ENCODE measurements at regions not wholly inside any gene's neighbourhood (a gene's known extent, or its start where the extent isn't known, plus 50 kb on each side); places are given as distances from the start of the nearest gene placed in this dataset.

GRCh38 chr9:7507566-7508270 lies 291.9 kb downstream of the DMAC1 start:
- Histone ChIP-seq H3K36me3 (ENCODE audit: control insufficient read depth, insufficient read depth, low read length) (no peaks in the 10 kb centered on the region), H3K27me3 (ENCODE audit: control insufficient read depth, insufficient read depth, low read length) (no peaks in the 10 kb centered on the region), H3K4me3 (ENCODE audit: low read depth, low read length) (no peak overlapping the region)
- DNase-seq (ENCODE audit: low read depth) (no peak), FAIRE-seq (no peak)
- TF ChIP-seq, protein P1, sequence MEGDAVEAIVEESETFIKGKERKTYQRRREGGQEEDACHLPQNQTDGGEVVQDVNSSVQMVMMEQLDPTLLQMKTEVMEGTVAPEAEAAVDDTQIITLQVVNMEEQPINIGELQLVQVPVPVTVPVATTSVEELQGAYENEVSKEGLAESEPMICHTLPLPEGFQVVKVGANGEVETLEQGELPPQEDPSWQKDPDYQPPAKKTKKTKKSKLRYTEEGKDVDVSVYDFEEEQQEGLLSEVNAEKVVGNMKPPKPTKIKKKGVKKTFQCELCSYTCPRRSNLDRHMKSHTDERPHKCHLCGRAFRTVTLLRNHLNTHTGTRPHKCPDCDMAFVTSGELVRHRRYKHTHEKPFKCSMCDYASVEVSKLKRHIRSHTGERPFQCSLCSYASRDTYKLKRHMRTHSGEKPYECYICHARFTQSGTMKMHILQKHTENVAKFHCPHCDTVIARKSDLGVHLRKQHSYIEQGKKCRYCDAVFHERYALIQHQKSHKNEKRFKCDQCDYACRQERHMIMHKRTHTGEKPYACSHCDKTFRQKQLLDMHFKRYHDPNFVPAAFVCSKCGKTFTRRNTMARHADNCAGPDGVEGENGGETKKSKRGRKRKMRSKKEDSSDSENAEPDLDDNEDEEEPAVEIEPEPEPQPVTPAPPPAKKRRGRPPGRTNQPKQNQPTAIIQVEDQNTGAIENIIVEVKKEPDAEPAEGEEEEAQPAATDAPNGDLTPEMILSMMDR (IDR thresholded peaks at IDR 0.05; ENCODE audit: insufficient read depth, low read length, severe bottlenecking) = no peak

GRCh38 chr9:7507026-7507425 lies 292.6 kb downstream of the DMAC1 start:
- Histone ChIP-seq H3K36me3 (ENCODE audit: control insufficient read depth, insufficient read depth, low read length) (no peaks in the 10 kb centered on the region), H3K4me3 (ENCODE audit: low read depth, low read length) (no peak overlapping the region), H3K27me3 (ENCODE audit: control insufficient read depth, insufficient read depth, low read length) (no peaks in the 10 kb centered on the region)
- DNase-seq (ENCODE audit: low read depth) (no peak), FAIRE-seq (no peak)
- TF ChIP-seq, protein P1 (IDR thresholded peaks at IDR 0.05; ENCODE audit: insufficient read depth, low read length, severe bottlenecking) = no peak

GRCh38 chr9:7500521-7500920 lies 299.1 kb downstream of the DMAC1 start:
- TF ChIP-seq, protein P1 (IDR thresholded peaks at IDR 0.05; ENCODE audit: insufficient read depth, low read length, severe bottlenecking) = no peak
- DNase-seq (ENCODE audit: low read depth) (peak; percentile 14), FAIRE-seq (no peak)
- Histone ChIP-seq H3K27me3 (ENCODE audit: control insufficient read depth, insufficient read depth, low read length) (no peaks in the 10 kb centered on the region), H3K36me3 (ENCODE audit: control insufficient read depth, insufficient read depth, low read length) (no peaks in the 10 kb centered on the region), H3K4me3 (ENCODE audit: low read depth, low read length) (no peak overlapping the region)

GRCh38 chr9:7491641-7492040 lies 307.9 kb downstream of the DMAC1 start:
- H3K36me3 ChIP-seq (ENCODE audit: control insufficient read depth, insufficient read depth, low read length) = no peaks in the 10 kb centered on the region
- DNase-seq (ENCODE audit: low read depth) (no peak), FAIRE-seq (no peak)
- TF ChIP-seq, protein P1 (IDR thresholded peaks at IDR 0.05; ENCODE audit: insufficient read depth, low read length, severe bottlenecking) = no peak
- no peak overlapping the region for H3K4me3 ChIP-seq (ENCODE audit: low read depth, low read length)
- H3K27me3 ChIP-seq (ENCODE audit: control insufficient read depth, insufficient read depth, low read length) = no peaks in the 10 kb centered on the region

- DNase-seq (ENCODE audit: low read depth) = no peak
- H3K36me3 ChIP-seq (ENCODE audit: control insufficient read depth, insufficient read depth, low read length) = no peaks in the 10 kb centered on the region
- TF ChIP-seq, protein P1 (IDR thresholded peaks at IDR 0.05; ENCODE audit: insufficient read depth, low read length, severe bottlenecking) = no peak
- no peaks in the 10 kb centered on the region for H3K27me3 ChIP-seq (ENCODE audit: control insufficient read depth, insufficient read depth, low read length)
- H3K4me3 ChIP-seq (ENCODE audit: low read depth, low read length) = no peak overlapping the region
- no peak for FAIRE-seq
Measured at GRCh38 chr9:7490317-7491108, 309.1 kb downstream of the DMAC1 start.
